GM18499 (cell line): ENCODE measurements at regions not wholly inside any gene's neighbourhood (a gene's known extent, or its start where the extent isn't known, plus 50 kb on each side); places are given as distances from the start of the nearest gene placed in this dataset.
"Not testable (repeated sequence)": the region's sequence is repeated elsewhere in the genome, so short reads cannot be mapped to it uniquely, and the experiment has no call there.

ENCODE experiments used
- ATAC-seq: cut with Tn5 transposase; IDR thresholded peaks from one replicate; pipeline ENCODE4 v1.9.1; 2021; ENCODE audit warnings: moderate number of reproducible peaks; ENCODE audit not compliant: insufficient read depth, unreplicated experiment

GRCh38 chr4:127240764-127241105 is 392.0 kb upstream of the INTU start:
- no peak for ATAC-seq

GRCh38 chr4:127244515-127244914 is 388.2 kb upstream of the INTU start:
- ATAC-seq: no peak

GRCh38 chr4:127246963-127247952 is 385.5 kb upstream of the INTU start:
- no peak for ATAC-seq

- ATAC-seq: no peak
These were observed 383.5 kb upstream of the INTU start for GRCh38 chr4:127249066-127249766.

- ATAC-seq: no peak
These were observed 383.0 kb upstream of the INTU start for GRCh38 chr4:127249767-127250108.

- ATAC-seq: no peak
These were observed 382.2 kb upstream of the INTU start for GRCh38 chr4:127250577-127250976.

- no peak for ATAC-seq
These were observed 381.3 kb upstream of the INTU start for GRCh38 chr4:127251423-127251822.

- no peak for ATAC-seq
These were observed 376.3 kb upstream of the INTU start for GRCh38 chr4:127256500-127256899.

GRCh38 chr4:127261476-127261875 is 371.3 kb upstream of the INTU start:
- ATAC-seq: no peak

- no peak for ATAC-seq
These were observed 364.4 kb upstream of the INTU start for GRCh38 chr4:127268367-127268766.

- ATAC-seq: not testable (repeated sequence)
These were observed 355.7 kb upstream of the INTU start for GRCh38 chr4:127277023-127277422.

- no peak for ATAC-seq
These were observed 348.5 kb upstream of the INTU start for GRCh38 chr4:127284236-127284635.

GRCh38 chr4:127291316-127291715 is 341.4 kb upstream of the INTU start:
- no peak for ATAC-seq

GRCh38 chr4:127293496-127293895 is 339.3 kb upstream of the INTU start:
- ATAC-seq: no peak

- no peak for ATAC-seq
These were observed 328.4 kb upstream of the INTU start for GRCh38 chr4:127304356-127304755.

- no peak for ATAC-seq
These were observed 324.8 kb upstream of the INTU start for GRCh38 chr4:127307996-127308395.

GRCh38 chr4:127309369-127310102 is 323.2 kb upstream of the INTU start:
- no peak for ATAC-seq

- no peak for ATAC-seq
These were observed 321.4 kb upstream of the INTU start for GRCh38 chr4:127311371-127311770.

GRCh38 chr4:127311924-127312323 is 320.8 kb upstream of the INTU start:
- ATAC-seq: no peak

GRCh38 chr4:127313767-127314166 is 319.0 kb upstream of the INTU start:
- ATAC-seq: no peak

GRCh38 chr4:127327491-127327890 is 305.3 kb upstream of the INTU start:
- ATAC-seq: no peak
